ENCODE measurements at regions not wholly inside any gene's neighbourhood (a gene's known extent, or its start where the extent isn't known, plus 50 kb on each side); places are given as distances from the start of the nearest gene placed in this dataset.

- H3K9ac ChIP-seq (ENCODE audit: extremely low read depth, insufficient read length, low read length): no peak overlapping the region
- no peak overlapping the region for H2BK20ac ChIP-seq (ENCODE audit: low read depth, low read length, poor library complexity, severe bottlenecking)
- no peaks in the 10 kb centered on the region for H3K4me1 ChIP-seq (ENCODE audit: insufficient read depth, low read length)
- no peak overlapping the region for H4K5ac ChIP-seq (ENCODE audit: insufficient read length, low read depth, low read length)
- H3K79me1 ChIP-seq (ENCODE audit: insufficient read depth, low read depth, low read length, poor library complexity, severe bottlenecking): no peaks in the 10 kb centered on the region
- Mint-ChIP-seq H3K27me3 (ENCODE audit: low read depth) (peaks cover 2% of the 10 kb centered on the region; the same call in 1 of the 2 replicates), H3K36me3 (ENCODE audit: insufficient read depth in 1 of 3, low read depth in 3 of 3) (no peaks in the 10 kb centered on the region), H3K4me1 (no peaks in the 10 kb centered on the region), H3K27ac (no peak overlapping the region), H3K4me3 (no peak overlapping the region), H3K9me3 (peaks cover 2 to 6% of the 10 kb centered on the region in 2 experiments; a peak in 1 of 5 replicates)
- no peak overlapping the region for H3K4me2 ChIP-seq (ENCODE audit: insufficient read depth, insufficient read length, low read length)
- no peak overlapping the region for H2BK15ac ChIP-seq (ENCODE audit: low read depth, low read length)
- H3K56ac ChIP-seq (ENCODE audit: insufficient read length, low read depth, low read length): no peak overlapping the region
- no CpG with 5 or more reads among the region's 4 CpGs for WGBS (ENCODE audit: extremely low coverage, insufficient read length, low lambda C conversion rate)
- no peak overlapping the region for H2AK5ac ChIP-seq (ENCODE audit: insufficient read length, low read length)
- DNase-seq: no peak
- H2BK120ac ChIP-seq (ENCODE audit: low read depth, low read length, poor library complexity, severe bottlenecking): no peak overlapping the region
- H4K8ac ChIP-seq (replicated peaks; ENCODE audit: insufficient read length, low read depth, low read length): no peak overlapping the region
- H2AFZ ChIP-seq (ENCODE audit: low read length): no peak overlapping the region
- no peak overlapping the region for H3T11ph ChIP-seq (ENCODE audit: low read length)
- H3K27me3 ChIP-seq (ENCODE audit: insufficient read depth, low read length): no peaks in the 10 kb centered on the region
- H3K27ac ChIP-seq (ENCODE audit: insufficient read length, low read depth, low read length): no peak overlapping the region
- no peaks in the 10 kb centered on the region for H3K9me3 ChIP-seq (ENCODE audit: control insufficient read depth, low read depth, low read length)
- no peak overlapping the region for H3K14ac ChIP-seq (ENCODE audit: insufficient read depth, low read length)
- TF ChIP-seq CTCF (conservative IDR thresholded peaks at IDR 0.05): no peak
- no peaks in the 10 kb centered on the region for H4K20me1 ChIP-seq (ENCODE audit: control insufficient read depth, insufficient read depth, insufficient read length)
- no peak overlapping the region for H4K91ac ChIP-seq (ENCODE audit: insufficient read length, low read depth, low read length)
- no peaks in the 10 kb centered on the region for H3K23me2 ChIP-seq (ENCODE audit: insufficient read length, low read depth, low read length, poor library complexity, severe bottlenecking)
- no peak overlapping the region for H2BK5ac ChIP-seq (ENCODE audit: insufficient read length, low read length)
- no peaks in the 10 kb centered on the region for H3K79me2 ChIP-seq (ENCODE audit: insufficient read depth, low read length)
- no peak overlapping the region for H3K4ac ChIP-seq (ENCODE audit: low read depth, low read length)
- H3K23ac ChIP-seq (ENCODE audit: insufficient read length, low read depth, low read length): no peak overlapping the region
- no peak overlapping the region for H2BK12ac ChIP-seq (ENCODE audit: insufficient read length, low read depth, low read length)
- H3K18ac ChIP-seq (ENCODE audit: insufficient read length, low read depth, low read length): no peak overlapping the region
These were observed 637.7 kb downstream of the ETNK1 start for GRCh38 chr12:23262670-23263069.
